HepG2 (cell line): ENCODE measurements at regions not wholly inside any gene's neighbourhood (a gene's known extent, or its start where the extent isn't known, plus 50 kb on each side); places are given as distances from the start of the nearest gene placed in this dataset.

Source experiments
- ASH2L ChIP-seq: fragments of 300-600, 200-600 bp; sonication (generic); IDR thresholded peaks from 2 replicates; pipeline ENCODE4 v1.7.0; 2017; ENCODE audit warnings: low read depth, mild to moderate bottlenecking, moderate library complexity, mixed read lengths, low read length; ENCODE audit not compliant: insufficient read length
- ESRRA ChIP-seq: sonication (generic); formaldehyde crosslinking; IDR thresholded peaks from 2 replicates; pipeline ENCODE4 v1.5.1; 2020; ENCODE audit warnings: mild to moderate bottlenecking, low read depth, missing genetic modification reagents
- HNRNPL ChIP-seq: fragments of 200-400 bp; formaldehyde crosslinking; IDR thresholded peaks from 2 replicates; pipeline ENCODE4 v1.6.1; 2017; ENCODE audit warnings: mild to moderate bottlenecking, low read depth, low read length
- KLF6 ChIP-seq: IDR thresholded peaks from 2 replicates; pipeline ENCODE4 v1.8.0; 2016; ENCODE audit warnings: missing biosample characterization, missing genetic modification reagents
- RCOR2 ChIP-seq: IDR thresholded peaks from 2 replicates; pipeline ENCODE4 v1.6.1; 2016; ENCODE audit warnings: missing biosample characterization, missing genetic modification reagents
- SOX13 ChIP-seq, 3 experiments: fragments of 450-650 bp in 1 of 3; sonication (generic) in 1 of 3; formaldehyde crosslinking in 1 of 3; IDR thresholded peaks in 2 of 3; conservative IDR thresholded peaks in 1 of 3; 2 replicates each; pipeline versions ENCODE4 v1.5.0 to v1.6.1; 2016 to 2020; ENCODE audit warnings: antibody characterized with exemption in 1 of 3, mild to moderate bottlenecking in 1 of 3, missing compliant biosample characterization in 1 of 3, missing genetic modification reagents in 1 of 3, moderate library complexity in 1 of 3
- SYNCRIP ChIP-seq: fragments of 200-400 bp; formaldehyde crosslinking; IDR thresholded peaks from 2 replicates; pipeline ENCODE4 v1.6.1; 2018; ENCODE audit warnings: mild to moderate bottlenecking, low read depth, low read length; ENCODE audit not compliant: insufficient read depth
- TCF7 ChIP-seq: sonication (generic); IDR thresholded peaks from 2 replicates; pipeline ENCODE4 v1.6.1; 2016; ENCODE audit warnings: antibody characterized with exemption, low read depth
- THAP11 ChIP-seq: IDR thresholded peaks from 2 replicates; pipeline ENCODE4 v1.6.1; 2016; ENCODE audit warnings: missing biosample characterization, missing genetic modification reagents
- ZKSCAN5 ChIP-seq: sonication (generic); formaldehyde crosslinking; IDR thresholded peaks from 2 replicates; pipeline ENCODE4 v1.5.1; 2020; ENCODE audit warnings: mild to moderate bottlenecking, missing genetic modification reagents
- ZNF776 ChIP-seq: sonication (generic); formaldehyde crosslinking; IDR thresholded peaks from 2 replicates; pipeline ENCODE4 v1.4.0; 2020; ENCODE audit warnings: mild to moderate bottlenecking, missing genetic modification reagents
- ZSCAN30 ChIP-seq: sonication (generic); formaldehyde crosslinking; IDR thresholded peaks from 2 replicates; pipeline ENCODE4 v1.5.0; 2020; ENCODE audit warnings: mild to moderate bottlenecking, missing genetic modification reagents
- TF ChIP-seq, protein P1 (sequence below): IDR thresholded peaks from 2 replicates; pipeline ENCODE4 v1.6.1; 2016; ENCODE audit warnings: mild to moderate bottlenecking
- TF ChIP-seq, protein P2 (sequence below): sonication (generic); formaldehyde crosslinking; IDR thresholded peaks from 2 replicates; pipeline ENCODE4 v1.5.1; 2020; ENCODE audit warnings: missing genetic modification reagents, mild to moderate bottlenecking, borderline replicate concordance
- TF ChIP-seq, protein P3 (sequence below): sonication (generic); formaldehyde crosslinking; IDR thresholded peaks from 2 replicates; pipeline ENCODE4 v1.4.0; 2020; ENCODE audit warnings: missing genetic modification reagents
- TF ChIP-seq, protein P4 (sequence below): sonication (generic); formaldehyde crosslinking; IDR thresholded peaks from 2 replicates; pipeline ENCODE4 v1.4.0; 2020; ENCODE audit warnings: missing genetic modification reagents
- TF ChIP-seq, protein P5 (sequence below): sonication (generic); formaldehyde crosslinking; IDR thresholded peaks from 2 replicates; pipeline ENCODE4 v1.4.0; 2020; ENCODE audit warnings: missing genetic modification reagents

DNA sequence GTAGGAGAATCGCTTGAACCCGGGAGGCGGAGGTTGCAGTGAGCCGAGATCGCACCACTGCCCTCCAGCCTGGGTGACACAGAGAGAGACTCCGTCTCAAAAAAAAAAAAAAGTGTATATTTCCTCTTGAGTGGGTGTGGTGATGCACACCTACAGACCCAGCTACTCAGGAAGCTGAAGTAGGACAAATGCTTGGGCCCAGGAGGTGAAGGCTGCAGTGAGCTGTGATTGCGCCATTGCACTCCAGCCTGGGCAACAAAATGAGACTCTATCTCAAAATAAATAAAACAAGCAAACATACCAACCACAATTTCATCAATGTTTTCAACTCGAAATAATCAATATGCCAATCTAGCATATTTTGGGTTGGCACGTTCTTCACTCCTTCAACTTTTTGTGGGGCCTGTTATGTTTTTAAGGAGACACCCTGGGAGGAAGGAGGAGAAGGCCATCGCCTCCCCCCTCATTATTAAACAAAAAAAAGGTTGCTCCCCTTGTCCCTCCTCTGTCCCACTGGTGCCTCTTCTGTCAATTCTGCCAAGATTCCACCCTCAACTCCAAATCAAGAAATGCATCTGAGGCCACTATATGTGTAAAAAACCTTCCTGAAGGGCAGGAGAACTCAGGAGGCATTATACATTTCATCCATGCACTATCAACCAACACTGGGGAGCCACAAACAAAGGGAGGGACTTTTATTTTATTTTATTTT lies 52.4 kb upstream of the ATF7IP2 start (continued):
- TF ChIP-seq ZSCAN30: no peak
- no peak for TF ChIP-seq HNRNPL
- no peak for TF ChIP-seq ESRRA
- TF ChIP-seq KLF6 (CRISPR knock-in tag): no peak
- TF ChIP-seq RCOR2 (CRISPR knock-in tag): no peak
- TF ChIP-seq, protein P1, sequence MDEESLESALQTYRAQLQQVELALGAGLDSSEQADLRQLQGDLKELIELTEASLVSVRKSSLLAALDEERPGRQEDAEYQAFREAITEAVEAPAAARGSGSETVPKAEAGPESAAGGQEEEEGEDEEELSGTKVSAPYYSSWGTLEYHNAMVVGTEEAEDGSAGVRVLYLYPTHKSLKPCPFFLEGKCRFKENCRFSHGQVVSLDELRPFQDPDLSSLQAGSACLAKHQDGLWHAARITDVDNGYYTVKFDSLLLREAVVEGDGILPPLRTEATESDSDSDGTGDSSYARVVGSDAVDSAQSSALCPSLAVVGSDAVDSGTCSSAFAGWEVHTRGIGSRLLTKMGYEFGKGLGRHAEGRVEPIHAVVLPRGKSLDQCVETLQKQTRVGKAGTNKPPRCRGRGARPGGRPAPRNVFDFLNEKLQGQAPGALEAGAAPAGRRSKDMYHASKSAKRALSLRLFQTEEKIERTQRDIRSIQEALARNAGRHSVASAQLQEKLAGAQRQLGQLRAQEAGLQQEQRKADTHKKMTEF (CRISPR knock-in tag): no peak
- TF ChIP-seq ASH2L: no peak
- TF ChIP-seq, protein P2, sequence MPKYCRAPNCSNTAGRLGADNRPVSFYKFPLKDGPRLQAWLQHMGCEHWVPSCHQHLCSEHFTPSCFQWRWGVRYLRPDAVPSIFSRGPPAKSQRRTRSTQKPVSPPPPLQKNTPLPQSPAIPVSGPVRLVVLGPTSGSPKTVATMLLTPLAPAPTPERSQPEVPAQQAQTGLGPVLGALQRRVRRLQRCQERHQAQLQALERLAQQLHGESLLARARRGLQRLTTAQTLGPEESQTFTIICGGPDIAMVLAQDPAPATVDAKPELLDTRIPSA: no peak
- peak; percentile 41; the same call in 1 of the 2 replicates for TF ChIP-seq ZKSCAN5 (CRISPR knock-in tag)
- TF ChIP-seq SYNCRIP: no peak
- TF ChIP-seq TCF7: no peak
- TF ChIP-seq, protein P3, sequence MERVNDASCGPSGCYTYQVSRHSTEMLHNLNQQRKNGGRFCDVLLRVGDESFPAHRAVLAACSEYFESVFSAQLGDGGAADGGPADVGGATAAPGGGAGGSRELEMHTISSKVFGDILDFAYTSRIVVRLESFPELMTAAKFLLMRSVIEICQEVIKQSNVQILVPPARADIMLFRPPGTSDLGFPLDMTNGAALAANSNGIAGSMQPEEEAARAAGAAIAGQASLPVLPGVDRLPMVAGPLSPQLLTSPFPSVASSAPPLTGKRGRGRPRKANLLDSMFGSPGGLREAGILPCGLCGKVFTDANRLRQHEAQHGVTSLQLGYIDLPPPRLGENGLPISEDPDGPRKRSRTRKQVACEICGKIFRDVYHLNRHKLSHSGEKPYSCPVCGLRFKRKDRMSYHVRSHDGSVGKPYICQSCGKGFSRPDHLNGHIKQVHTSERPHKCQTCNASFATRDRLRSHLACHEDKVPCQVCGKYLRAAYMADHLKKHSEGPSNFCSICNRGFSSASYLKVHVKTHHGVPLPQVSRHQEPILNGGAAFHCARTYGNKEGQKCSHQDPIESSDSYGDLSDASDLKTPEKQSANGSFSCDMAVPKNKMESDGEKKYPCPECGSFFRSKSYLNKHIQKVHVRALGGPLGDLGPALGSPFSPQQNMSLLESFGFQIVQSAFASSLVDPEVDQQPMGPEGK (CRISPR knock-in tag): no peak
- TF ChIP-seq THAP11 (CRISPR knock-in tag): no peak
- no peak for TF ChIP-seq SOX13 (IDR thresholded peaks at IDR 0.05)
- TF ChIP-seq SOX13 (CRISPR knock-in tag; conservative IDR thresholded peaks at IDR 0.05 in 1 of 2, IDR thresholded peaks at IDR 0.05 in 1 of 2): peak in 1 of 2 experiments; percentile 57; a peak in 1 of 4 replicates
- TF ChIP-seq, protein P4, sequence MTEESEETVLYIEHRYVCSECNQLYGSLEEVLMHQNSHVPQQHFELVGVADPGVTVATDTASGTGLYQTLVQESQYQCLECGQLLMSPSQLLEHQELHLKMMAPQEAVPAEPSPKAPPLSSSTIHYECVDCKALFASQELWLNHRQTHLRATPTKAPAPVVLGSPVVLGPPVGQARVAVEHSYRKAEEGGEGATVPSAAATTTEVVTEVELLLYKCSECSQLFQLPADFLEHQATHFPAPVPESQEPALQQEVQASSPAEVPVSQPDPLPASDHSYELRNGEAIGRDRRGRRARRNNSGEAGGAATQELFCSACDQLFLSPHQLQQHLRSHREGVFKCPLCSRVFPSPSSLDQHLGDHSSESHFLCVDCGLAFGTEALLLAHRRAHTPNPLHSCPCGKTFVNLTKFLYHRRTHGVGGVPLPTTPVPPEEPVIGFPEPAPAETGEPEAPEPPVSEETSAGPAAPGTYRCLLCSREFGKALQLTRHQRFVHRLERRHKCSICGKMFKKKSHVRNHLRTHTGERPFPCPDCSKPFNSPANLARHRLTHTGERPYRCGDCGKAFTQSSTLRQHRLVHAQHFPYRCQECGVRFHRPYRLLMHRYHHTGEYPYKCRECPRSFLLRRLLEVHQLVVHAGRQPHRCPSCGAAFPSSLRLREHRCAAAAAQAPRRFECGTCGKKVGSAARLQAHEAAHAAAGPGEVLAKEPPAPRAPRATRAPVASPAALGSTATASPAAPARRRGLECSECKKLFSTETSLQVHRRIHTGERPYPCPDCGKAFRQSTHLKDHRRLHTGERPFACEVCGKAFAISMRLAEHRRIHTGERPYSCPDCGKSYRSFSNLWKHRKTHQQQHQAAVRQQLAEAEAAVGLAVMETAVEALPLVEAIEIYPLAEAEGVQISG (CRISPR knock-in tag): no peak
- no peak for TF ChIP-seq ZNF776 (CRISPR knock-in tag)
- TF ChIP-seq, protein P5, sequence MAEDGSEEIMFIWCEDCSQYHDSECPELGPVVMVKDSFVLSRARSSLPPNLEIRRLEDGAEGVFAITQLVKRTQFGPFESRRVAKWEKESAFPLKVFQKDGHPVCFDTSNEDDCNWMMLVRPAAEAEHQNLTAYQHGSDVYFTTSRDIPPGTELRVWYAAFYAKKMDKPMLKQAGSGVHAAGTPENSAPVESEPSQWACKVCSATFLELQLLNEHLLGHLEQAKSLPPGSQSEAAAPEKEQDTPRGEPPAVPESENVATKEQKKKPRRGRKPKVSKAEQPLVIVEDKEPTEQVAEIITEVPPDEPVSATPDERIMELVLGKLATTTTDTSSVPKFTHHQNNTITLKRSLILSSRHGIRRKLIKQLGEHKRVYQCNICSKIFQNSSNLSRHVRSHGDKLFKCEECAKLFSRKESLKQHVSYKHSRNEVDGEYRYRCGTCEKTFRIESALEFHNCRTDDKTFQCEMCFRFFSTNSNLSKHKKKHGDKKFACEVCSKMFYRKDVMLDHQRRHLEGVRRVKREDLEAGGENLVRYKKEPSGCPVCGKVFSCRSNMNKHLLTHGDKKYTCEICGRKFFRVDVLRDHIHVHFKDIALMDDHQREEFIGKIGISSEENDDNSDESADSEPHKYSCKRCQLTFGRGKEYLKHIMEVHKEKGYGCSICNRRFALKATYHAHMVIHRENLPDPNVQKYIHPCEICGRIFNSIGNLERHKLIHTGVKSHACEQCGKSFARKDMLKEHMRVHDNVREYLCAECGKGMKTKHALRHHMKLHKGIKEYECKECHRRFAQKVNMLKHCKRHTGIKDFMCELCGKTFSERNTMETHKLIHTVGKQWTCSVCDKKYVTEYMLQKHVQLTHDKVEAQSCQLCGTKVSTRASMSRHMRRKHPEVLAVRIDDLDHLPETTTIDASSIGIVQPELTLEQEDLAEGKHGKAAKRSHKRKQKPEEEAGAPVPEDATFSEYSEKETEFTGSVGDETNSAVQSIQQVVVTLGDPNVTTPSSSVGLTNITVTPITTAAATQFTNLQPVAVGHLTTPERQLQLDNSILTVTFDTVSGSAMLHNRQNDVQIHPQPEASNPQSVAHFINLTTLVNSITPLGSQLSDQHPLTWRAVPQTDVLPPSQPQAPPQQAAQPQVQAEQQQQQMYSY: no peak
